DOHH2 (cell line): ENCODE measurements at regions not wholly inside any gene's neighbourhood (a gene's known extent, or its start where the extent isn't known, plus 50 kb on each side); places are given as distances from the start of the nearest gene placed in this dataset.

Experiments
- H3F3A ChIP-seq: fragments of 200-600 bp; sonication (generic), shearing (Covaris generic); 2 replicates; pipeline ENCODE4 v1.6.0; 2016; ENCODE audit warnings: antibody characterized with exemption, mild to moderate bottlenecking; ENCODE audit not compliant: control insufficient read depth, insufficient read depth
- H3K27ac ChIP-seq: fragments of 200-600 bp; sonication (generic); 2 replicates; pipeline ENCODE4 v1.5.1; 2014; ENCODE audit warnings: low read depth, mild to moderate bottlenecking, low read length, moderate library complexity
- H3K27me3 ChIP-seq: fragments of 200-600 bp; sonication (generic); 2 replicates; pipeline ENCODE4 v1.6.1; 2014; ENCODE audit warnings: mild to moderate bottlenecking, low read length, mixed read lengths; ENCODE audit not compliant: control insufficient read depth
- H3K36me3 ChIP-seq: fragments of 200-600 bp; sonication (generic); 2 replicates; pipeline ENCODE4 v1.6.1; 2014; ENCODE audit warnings: mild to moderate bottlenecking, low read length, moderate library complexity, mixed read lengths; ENCODE audit not compliant: control insufficient read depth
- H3K4me1 ChIP-seq: fragments of 200-600 bp; sonication (generic); 2 replicates; pipeline ENCODE4 v1.6.1; 2014; ENCODE audit warnings: mild to moderate bottlenecking, low read length, mixed read lengths; ENCODE audit not compliant: control insufficient read depth
- H3K4me2 ChIP-seq: fragments of 200-600 bp; sonication (generic); 2 replicates; pipeline ENCODE4 v1.6.0; 2014; ENCODE audit warnings: mild to moderate bottlenecking, low read length, moderate library complexity
- H3K4me3 ChIP-seq: fragments of 200-600 bp; sonication (generic); 2 replicates; pipeline ENCODE4 v1.5.1; 2014; ENCODE audit warnings: mild to moderate bottlenecking, low read length, mixed read lengths
- H3K79me2 ChIP-seq: fragments of 200-600 bp; sonication (generic); 2 replicates; pipeline ENCODE4 v1.6.1; 2014; ENCODE audit warnings: mild to moderate bottlenecking, low read length, mixed read lengths; ENCODE audit not compliant: control insufficient read depth
- H3K9me2 ChIP-seq: fragments of 200-600 bp; sonication (generic); replicated peaks from 2 replicates; pipeline ENCODE4 v1.6.1; 2014; ENCODE audit warnings: mild to moderate bottlenecking, low read length, mixed read lengths; ENCODE audit not compliant: control insufficient read depth
- H3K9me3 ChIP-seq: fragments of 200-600 bp; sonication (generic); 2 replicates; pipeline ENCODE4 v1.6.1; 2014; ENCODE audit warnings: antibody characterized with exemption, low read length, mixed read lengths; ENCODE audit not compliant: control insufficient read depth, insufficient read depth
- H4K20me1 ChIP-seq: fragments of 200-600 bp; sonication (generic); 2 replicates; pipeline ENCODE4 v1.6.0; 2014; ENCODE audit warnings: low read depth, mild to moderate bottlenecking, antibody characterized with exemption, low read length, moderate library complexity; ENCODE audit not compliant: control insufficient read depth, insufficient read depth
- EZH2phosphoT487 ChIP-seq: fragments of 200-600 bp; sonication (generic); IDR thresholded peaks from 2 replicates; pipeline ENCODE4 v1.6.1; 2017; ENCODE audit warnings: borderline replicate concordance, mild to moderate bottlenecking, antibody characterized with exemption, low read length, moderate library complexity, mixed read lengths
- TF ChIP-seq, protein P1 (sequence below): fragments of 200-600 bp; sonication (generic); IDR thresholded peaks from one replicate; pipeline ENCODE4 v1.5.1; 2014; ENCODE audit warnings: antibody characterized with exemption, mild to moderate bottlenecking, low read depth, low read length; ENCODE audit not compliant: poor library complexity, severe bottlenecking

DNA sequence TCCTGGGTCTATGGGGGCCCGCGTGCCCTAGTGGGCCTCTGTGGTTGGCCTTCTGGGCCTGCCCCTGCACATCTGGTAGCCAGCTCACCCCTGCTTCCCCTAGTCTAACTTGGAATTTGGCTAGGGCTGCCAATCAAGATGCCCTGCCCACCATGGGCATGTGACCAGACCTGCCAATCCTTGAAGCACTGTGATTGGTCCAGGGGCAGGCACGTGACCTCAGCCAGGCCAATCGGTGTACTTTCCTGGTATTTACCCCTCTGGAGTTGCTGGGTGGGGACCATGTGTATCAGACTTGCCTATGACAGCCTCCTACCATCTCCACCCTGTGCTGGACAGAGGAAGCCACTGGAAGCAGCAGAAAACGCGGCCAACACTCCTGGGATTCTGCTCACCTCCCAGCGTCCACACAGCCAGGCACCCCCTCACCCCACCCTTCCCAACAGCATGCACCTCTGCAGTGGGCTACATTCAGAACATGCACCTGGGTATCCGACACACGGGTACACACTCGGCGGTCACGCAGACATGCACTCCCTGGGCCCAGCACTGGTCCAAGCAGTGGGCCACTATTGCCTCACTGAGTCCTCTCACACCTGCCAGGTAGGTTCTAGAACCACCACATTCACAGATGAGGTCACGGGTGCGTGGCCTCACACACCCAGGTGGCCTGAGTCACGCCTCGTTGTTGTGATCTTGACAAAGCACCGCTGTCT is 96.9 kb downstream of the RBFOX3 start:
- Histone ChIP-seq H3K9me3 (peaks cover 9% of the 10 kb centered on the region; the same call in 1 of the 2 replicates), H3K4me1 (no peaks in the 10 kb centered on the region), H3F3A (no peaks in the 10 kb centered on the region), H3K36me3 (no peaks in the 10 kb centered on the region), H3K9me2 (no peaks in the 10 kb centered on the region), H3K79me2 (no peaks in the 10 kb centered on the region), H3K4me3 (no peak overlapping the region), H3K27me3 (no peaks in the 10 kb centered on the region), H4K20me1 (no peaks in the 10 kb centered on the region), H3K4me2 (no peak overlapping the region), H3K27ac (no peak overlapping the region)
- no peak for TF ChIP-seq EZH2phosphoT487
- TF ChIP-seq, protein P1, sequence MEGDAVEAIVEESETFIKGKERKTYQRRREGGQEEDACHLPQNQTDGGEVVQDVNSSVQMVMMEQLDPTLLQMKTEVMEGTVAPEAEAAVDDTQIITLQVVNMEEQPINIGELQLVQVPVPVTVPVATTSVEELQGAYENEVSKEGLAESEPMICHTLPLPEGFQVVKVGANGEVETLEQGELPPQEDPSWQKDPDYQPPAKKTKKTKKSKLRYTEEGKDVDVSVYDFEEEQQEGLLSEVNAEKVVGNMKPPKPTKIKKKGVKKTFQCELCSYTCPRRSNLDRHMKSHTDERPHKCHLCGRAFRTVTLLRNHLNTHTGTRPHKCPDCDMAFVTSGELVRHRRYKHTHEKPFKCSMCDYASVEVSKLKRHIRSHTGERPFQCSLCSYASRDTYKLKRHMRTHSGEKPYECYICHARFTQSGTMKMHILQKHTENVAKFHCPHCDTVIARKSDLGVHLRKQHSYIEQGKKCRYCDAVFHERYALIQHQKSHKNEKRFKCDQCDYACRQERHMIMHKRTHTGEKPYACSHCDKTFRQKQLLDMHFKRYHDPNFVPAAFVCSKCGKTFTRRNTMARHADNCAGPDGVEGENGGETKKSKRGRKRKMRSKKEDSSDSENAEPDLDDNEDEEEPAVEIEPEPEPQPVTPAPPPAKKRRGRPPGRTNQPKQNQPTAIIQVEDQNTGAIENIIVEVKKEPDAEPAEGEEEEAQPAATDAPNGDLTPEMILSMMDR: no peak

DNA sequence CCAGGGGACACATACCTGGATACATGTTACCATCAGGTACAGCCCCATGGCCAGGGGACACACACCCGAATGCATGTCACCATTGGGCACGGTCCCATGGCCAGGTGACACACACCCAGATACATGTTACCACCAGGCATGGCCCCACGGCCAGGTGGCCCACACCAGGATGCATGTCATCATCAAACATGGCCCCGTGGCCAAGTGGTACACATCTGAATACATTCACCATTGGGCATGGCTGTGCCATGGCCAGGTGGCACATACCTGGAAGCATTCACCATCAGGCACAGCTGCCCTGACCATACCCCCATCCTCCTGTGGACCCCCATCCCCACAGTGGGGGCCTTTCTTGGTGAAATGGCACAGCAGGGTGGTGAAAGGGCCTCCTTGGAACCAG is 97.6 kb downstream of the RBFOX3 start:
- no peaks in the 10 kb centered on the region for H4K20me1 ChIP-seq
- H3K9me3 ChIP-seq: peaks cover 9% of the 10 kb centered on the region; the same call in 1 of the 2 replicates
- H3K79me2 ChIP-seq: no peaks in the 10 kb centered on the region
- no peak overlapping the region for H3K27ac ChIP-seq
- H3K9me2 ChIP-seq: no peaks in the 10 kb centered on the region
- no peak overlapping the region for H3K4me2 ChIP-seq
- no peak overlapping the region for H3K4me3 ChIP-seq
- no peaks in the 10 kb centered on the region for H3K4me1 ChIP-seq
- no peaks in the 10 kb centered on the region for H3F3A ChIP-seq
- no peaks in the 10 kb centered on the region for H3K27me3 ChIP-seq
- no peaks in the 10 kb centered on the region for H3K36me3 ChIP-seq
- TF ChIP-seq, protein P1: no peak
- no peak for TF ChIP-seq EZH2phosphoT487

DNA sequence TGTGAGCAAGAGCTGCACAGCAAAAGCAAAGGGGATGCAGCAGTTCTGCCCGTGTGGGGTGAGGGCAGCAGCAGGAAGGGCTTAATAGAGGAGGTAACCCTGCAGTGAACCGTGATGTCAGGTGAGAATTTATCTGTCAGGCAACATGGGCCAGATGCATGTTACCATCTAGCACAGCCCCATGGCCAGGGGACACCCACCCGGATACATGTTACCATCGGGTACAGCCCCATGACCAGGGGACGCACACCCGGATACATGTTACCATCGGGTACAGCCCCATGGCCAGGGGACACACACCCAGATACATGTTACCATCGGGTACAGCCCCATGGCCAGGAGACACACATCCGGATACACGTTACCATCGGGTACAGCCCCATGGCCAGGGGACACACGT is 99.4 kb downstream of the RBFOX3 start:
- H3K4me2 ChIP-seq: no peak overlapping the region
- H3K36me3 ChIP-seq: no peaks in the 10 kb centered on the region
- H3K79me2 ChIP-seq: no peaks in the 10 kb centered on the region
- H3K9me3 ChIP-seq: peaks cover 9% of the 10 kb centered on the region; the same call in 1 of the 2 replicates
- no peak for TF ChIP-seq EZH2phosphoT487
- TF ChIP-seq, protein P1: no peak
- no peaks in the 10 kb centered on the region for H4K20me1 ChIP-seq
- no peak overlapping the region for H3K4me3 ChIP-seq
- H3K4me1 ChIP-seq: no peaks in the 10 kb centered on the region
- H3K27me3 ChIP-seq: no peaks in the 10 kb centered on the region
- no peaks in the 10 kb centered on the region for H3F3A ChIP-seq
- no peaks in the 10 kb centered on the region for H3K9me2 ChIP-seq
- H3K27ac ChIP-seq: no peak overlapping the region
